ENCODE measurements at regions not wholly inside any gene's neighbourhood (a gene's known extent, or its start where the extent isn't known, plus 50 kb on each side); places are given as distances from the start of the nearest gene placed in this dataset.
"Not testable (repeated sequence)": the region's sequence is repeated elsewhere in the genome, so short reads cannot be mapped to it uniquely, and the experiment has no call there.

DNA sequence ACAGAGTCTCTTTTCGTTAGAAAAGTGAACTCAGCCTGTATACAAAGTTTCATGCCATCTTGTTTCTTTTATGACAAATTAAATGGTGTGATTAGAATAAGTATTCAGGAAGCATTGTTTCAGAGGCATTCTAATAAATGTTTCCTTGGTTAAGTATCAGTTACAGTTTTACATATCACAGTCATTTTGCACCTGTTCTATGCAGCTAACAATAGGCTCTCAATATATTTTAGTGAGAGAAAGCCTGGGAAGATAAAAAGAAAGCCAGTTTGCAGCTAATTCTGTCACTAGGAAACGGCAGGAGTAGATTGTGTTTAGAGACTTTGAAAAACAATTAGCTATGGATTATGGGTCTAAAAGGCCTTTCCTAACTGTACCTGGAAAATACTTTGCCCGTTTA lies 252.8 kb downstream of the ZIC1 start:
- DNase-seq (ENCODE audit: extremely low read depth, low read depth, low spot score) = no peak

- no peak for DNase-seq (ENCODE audit: extremely low read depth, low read depth, low spot score)
Measured at GRCh38 chr3:147662705-147663104, 253.5 kb downstream of the ZIC1 start.

DNA sequence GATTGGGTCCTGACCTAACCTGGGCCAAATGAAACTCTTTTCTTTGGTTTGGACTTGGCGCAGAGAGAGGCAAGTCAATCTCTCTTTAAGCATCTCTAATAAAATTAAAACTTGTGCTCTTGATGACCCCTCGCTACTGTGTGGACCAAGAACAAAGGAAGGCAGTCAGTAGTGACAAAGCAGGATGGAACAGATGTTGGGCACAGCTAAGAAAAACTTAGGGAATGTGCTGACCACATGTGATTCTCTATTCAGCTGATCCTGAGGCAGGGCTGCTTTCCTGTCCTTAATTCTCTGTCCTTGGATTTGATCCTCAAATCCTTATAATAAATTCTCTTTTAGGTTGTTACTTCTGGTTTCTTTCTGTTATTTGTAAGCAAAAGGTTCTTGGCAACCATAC lies 259.9 kb downstream of the ZIC1 start:
- no peak for DNase-seq (ENCODE audit: extremely low read depth, low read depth, low spot score)

DNA sequence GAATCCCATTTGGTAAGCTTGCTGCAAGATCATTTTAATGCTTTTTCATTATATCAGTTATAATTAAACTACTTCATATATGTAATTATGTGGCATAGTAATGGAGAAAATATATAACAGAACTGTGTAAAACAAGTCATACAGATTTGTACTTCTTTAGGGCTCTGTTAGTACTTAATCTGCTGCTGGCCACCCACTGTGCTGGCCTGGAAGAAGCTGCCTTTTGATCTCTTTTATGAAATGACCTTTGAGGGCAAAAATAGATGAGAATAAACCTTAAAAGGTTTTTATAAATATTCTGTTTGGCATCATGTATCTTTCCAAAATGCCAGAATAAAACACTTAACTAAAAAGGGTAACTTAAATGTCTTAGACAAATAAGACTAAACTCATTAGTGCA lies 262.9 kb downstream of the ZIC1 start:
- DNase-seq (ENCODE audit: extremely low read depth, low read depth, low spot score) = no peak

- DNase-seq (ENCODE audit: extremely low read depth, low read depth, low spot score) = no peak
Measured at GRCh38 chr3:147672436-147672835, 263.3 kb downstream of the ZIC1 start.

DNA sequence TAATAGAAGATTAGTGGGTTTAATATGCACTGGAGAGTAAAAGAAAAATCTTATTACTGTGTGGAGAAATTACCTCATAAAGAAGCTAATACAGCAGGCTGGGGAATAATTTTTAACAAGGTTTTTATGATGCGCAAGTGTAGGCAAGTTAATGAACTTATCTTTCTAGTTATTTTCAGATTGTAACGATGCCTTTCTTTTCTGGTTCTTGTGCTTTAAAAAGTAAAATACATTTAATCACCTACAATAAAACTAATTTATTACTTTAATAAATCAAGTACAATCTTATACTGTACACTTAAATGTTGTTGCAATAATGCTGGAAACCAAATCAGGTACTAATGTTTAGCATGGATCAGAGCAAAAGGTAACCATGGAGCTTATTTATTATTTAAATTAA lies 266.6 kb downstream of the ZIC1 start:
- DNase-seq (ENCODE audit: extremely low read depth, low read depth, low spot score) = no peak

DNA sequence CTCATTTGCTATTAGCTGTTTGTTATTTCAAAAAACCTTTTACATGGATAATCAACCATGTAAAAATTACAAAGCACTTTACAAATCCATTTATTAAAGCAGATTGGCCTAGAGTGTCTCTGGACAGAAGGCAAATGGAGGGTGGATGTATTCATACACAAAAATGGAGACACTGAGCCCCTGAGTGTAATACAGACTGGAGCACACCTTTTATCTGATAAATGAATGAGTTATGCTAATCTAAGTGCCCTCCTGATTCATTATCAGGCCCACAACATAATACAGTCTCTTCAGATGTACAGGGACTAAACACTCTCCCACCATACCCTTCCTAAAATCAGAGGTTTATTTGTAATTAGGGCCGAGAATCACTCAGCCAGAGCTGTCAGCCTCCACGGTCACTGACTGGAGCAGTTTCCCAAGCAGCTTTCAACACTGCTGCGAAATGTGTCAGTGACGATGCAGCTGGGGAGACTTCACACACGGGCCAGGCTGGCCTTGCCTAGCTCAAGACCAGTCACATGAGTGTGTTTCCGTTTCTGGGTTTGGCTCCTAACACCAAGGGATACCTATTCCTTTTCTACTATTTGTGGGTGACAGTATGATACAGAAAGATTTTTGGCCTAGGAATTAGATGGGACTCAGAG lies 271.8 kb downstream of the ZIC1 start:
- no peak for DNase-seq (ENCODE audit: extremely low read depth, low read depth, low spot score)

DNA sequence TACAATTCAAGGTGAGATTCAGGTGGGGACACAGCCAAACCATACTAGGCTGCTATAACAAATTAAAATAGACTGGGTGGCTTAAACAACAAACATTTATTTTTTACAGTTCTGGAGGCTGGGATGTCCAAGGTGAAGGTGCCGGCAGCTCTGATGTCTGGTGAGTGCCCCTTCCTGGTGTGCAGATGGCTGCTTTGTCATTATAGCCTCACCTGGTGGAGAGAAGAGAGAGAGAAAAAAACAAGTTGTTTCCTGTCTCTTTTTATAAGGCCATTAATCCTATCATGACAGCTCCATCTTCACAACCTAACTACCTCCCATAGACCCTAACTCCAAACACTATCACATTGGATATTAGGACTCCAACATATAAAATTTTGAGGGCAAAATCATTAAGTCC lies 279.7 kb downstream of the ZIC1 start:
- DNase-seq (ENCODE audit: extremely low read depth, low read depth, low spot score) = no peak

GRCh38 chr3:147699175-147699838 lies 290.1 kb downstream of the ZIC1 start:
- DNase-seq (ENCODE audit: extremely low read depth, low read depth, low spot score) = no peak

GRCh38 chr3:147701195-147701594 lies 292.0 kb downstream of the ZIC1 start:
- no peak for DNase-seq (ENCODE audit: extremely low read depth, low read depth, low spot score)

DNA sequence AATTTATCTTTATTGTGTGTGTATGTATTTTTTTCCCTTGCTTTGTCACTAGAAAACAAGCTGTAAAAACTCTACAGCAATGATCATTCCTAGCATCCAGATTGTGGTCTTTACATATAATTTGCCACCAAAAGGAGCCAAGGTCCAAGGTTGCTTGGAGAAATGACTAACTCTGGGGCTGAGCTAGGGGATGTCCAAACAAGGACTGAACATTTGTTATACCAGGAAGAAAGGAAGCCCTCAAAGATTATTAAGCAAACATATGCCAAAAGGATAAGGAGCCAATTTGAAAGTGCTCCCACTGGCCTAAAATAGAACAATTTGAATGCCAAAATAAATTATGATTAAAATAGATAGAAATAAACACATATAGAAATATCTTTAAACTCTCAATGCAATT lies 293.3 kb downstream of the ZIC1 start:
- DNase-seq (ENCODE audit: extremely low read depth, low read depth, low spot score) = no peak

- no peak for DNase-seq (ENCODE audit: extremely low read depth, low read depth, low spot score)
Measured at GRCh38 chr3:147705651-147706051, 296.5 kb downstream of the ZIC1 start.

- DNase-seq (ENCODE audit: extremely low read depth, low read depth, low spot score) = not testable (repeated sequence)
Measured at GRCh38 chr3:147710753-147711152, 301.6 kb downstream of the ZIC1 start.

DNA sequence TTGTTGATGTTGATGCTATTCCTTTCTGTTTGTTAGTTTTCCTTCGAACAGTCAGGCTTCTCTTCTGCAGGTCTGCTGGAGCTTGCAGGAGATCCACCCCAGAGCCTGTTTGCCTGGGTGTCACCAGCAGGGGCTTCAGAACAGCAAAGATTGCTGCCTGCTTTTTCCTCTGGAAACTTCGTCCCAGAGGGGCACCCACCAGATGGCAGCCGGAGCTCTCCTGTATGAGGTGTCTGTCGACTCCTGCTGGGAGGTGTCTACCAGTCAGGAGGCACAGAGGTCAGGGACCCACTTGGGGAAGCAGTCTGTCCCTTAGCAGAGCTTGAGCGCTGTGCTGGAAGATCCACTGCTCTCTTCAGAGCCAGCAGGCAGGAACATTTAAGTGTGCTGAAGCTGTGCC lies 303.2 kb downstream of the ZIC1 start:
- DNase-seq (ENCODE audit: extremely low read depth, low read depth, low spot score) = no peak

- DNase-seq (ENCODE audit: extremely low read depth, low read depth, low spot score) = not testable (repeated sequence)
Measured at GRCh38 chr3:147712758-147713157, 303.6 kb downstream of the ZIC1 start.

GRCh38 chr3:147713234-147714133 lies 304.3 kb downstream of the ZIC1 start:
- no peak for DNase-seq (ENCODE audit: extremely low read depth, low read depth, low spot score)

DNA sequence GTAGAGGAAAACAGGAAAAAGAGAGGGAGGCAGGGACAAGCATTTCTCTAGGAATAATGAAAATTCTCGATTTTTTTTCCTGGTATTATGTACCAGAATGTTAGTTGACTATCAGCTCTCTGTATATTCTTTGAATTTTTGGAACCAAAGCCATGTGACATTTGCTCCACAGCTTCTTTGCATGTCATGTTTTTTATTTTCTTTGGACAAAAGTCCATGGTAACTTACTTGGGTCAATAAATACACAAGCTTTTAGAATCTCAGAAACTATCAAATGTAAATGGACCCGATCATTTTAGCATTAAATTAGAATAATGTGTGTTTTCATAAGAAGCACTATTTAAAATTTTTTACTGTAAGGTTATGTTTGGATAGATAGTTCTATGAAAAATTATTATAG lies 320.5 kb downstream of the ZIC1 start:
- DNase-seq (ENCODE audit: extremely low read depth, low read depth, low spot score) = no peak

- DNase-seq (ENCODE audit: extremely low read depth, low read depth, low spot score) = no peak
Measured at GRCh38 chr3:147730284-147730683, 321.1 kb downstream of the ZIC1 start.

DNA sequence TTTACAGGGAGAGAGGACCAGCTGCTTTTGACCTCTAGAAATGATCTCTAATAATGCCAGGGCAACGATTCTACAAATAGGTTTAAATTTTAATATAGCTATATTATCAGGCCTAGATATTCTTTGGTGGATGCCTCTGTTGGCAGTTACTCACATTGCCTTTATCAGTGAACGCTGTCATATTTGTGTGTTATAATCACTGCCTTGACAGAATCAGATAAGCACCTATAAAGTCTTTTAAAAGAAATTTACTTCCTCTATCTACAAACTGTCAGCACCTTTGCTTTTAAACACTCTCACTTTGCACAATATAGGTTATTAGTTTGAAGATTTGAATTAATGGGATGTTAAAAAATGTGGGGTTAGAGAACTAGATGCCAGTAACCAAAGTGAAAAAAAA lies 324.1 kb downstream of the ZIC1 start:
- no peak for DNase-seq (ENCODE audit: extremely low read depth, low read depth, low spot score)

GRCh38 chr3:147735616-147736015 lies 326.5 kb downstream of the ZIC1 start:
- DNase-seq (ENCODE audit: extremely low read depth, low read depth, low spot score) = no peak

DNA sequence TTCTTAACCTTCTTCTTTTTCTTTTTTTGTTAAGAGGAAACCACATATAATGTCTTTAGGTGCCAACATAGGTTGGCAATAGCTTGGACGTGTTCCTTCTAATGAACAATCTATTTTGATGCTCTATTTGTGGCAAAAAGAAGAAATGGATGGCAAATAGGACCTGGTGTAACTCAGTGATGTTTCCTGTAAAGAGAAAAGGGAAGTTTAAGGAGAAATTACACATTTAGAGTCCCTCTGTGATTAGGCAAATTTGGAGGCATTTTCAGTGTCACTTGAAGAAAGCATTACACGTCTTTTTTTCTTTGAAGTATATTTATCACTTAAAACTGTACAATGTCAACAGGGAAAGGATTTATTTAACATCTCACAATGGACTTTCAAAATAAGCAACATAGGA lies 327.1 kb downstream of the ZIC1 start:
- DNase-seq (ENCODE audit: extremely low read depth, low read depth, low spot score) = no peak

GRCh38 chr3:147737376-147737775 lies 328.2 kb downstream of the ZIC1 start:
- DNase-seq (ENCODE audit: extremely low read depth, low read depth, low spot score) = no peak

All from glomerular endothelial cell (primary cell).